K562 (cell line): ENCODE measurements at regions not wholly inside any gene's neighbourhood (a gene's known extent, or its start where the extent isn't known, plus 50 kb on each side); places are given as distances from the start of the nearest gene placed in this dataset.

Experiments
- EP300 ChIP-seq: IDR thresholded peaks from 2 replicates; pipeline ENCODE4 v1.6.1; 2012; ENCODE audit warnings: low read length, improper control_type of control experiment
- KDM1A ChIP-seq, 2 experiments: fragments of 450-650 bp; IDR thresholded peaks; 2 replicates each; pipeline ENCODE4 v1.6.1; 2016; ENCODE audit warnings: mild to moderate bottlenecking in 2 of 2
- NBN ChIP-seq: fragments of 450-650 bp; IDR thresholded peaks from 2 replicates; pipeline ENCODE4 v1.6.1; 2016; ENCODE audit warnings: low read depth, mild to moderate bottlenecking
- PRPF4 ChIP-seq: fragments of 200-400 bp; formaldehyde crosslinking; IDR thresholded peaks from one replicate; pipeline ENCODE4 v1.6.1; 2017; ENCODE audit warnings: low read length, low read depth, mild to moderate bottlenecking; ENCODE audit not compliant: insufficient read depth, poor library complexity, severe bottlenecking
- TF ChIP-seq, protein P1 (sequence below): sonication (generic); formaldehyde crosslinking; IDR thresholded peaks from 2 replicates; pipeline ENCODE4 v1.9.0; 2022; ENCODE audit warnings: mild to moderate bottlenecking, missing genetic modification reagents
- TF ChIP-seq, protein P2 (sequence below): sonication (generic); formaldehyde crosslinking; IDR thresholded peaks from 2 replicates; pipeline ENCODE4 v1.8.1; 2022; ENCODE audit warnings: missing genetic modification reagents

DNA sequence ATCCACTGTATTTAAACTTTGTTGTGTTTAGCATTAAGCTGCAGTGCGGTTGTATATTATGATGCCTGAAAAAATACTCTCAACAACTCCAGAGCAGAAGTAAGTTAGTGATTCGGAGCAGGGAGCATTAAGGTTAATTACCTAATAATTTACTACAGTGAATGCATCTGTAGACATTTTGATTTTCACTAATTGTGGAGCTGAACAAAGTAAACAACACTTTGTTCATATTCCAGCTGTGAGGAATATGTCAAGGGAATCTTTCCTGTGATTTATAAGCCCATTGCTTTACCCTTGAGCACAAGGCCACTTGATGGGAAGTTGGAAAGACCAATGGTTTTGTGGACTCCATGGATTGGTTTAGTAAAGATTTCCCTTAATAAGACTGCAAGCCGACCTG lies 77.1 kb downstream of the CBLN4 start:
- TF ChIP-seq, protein P1, sequence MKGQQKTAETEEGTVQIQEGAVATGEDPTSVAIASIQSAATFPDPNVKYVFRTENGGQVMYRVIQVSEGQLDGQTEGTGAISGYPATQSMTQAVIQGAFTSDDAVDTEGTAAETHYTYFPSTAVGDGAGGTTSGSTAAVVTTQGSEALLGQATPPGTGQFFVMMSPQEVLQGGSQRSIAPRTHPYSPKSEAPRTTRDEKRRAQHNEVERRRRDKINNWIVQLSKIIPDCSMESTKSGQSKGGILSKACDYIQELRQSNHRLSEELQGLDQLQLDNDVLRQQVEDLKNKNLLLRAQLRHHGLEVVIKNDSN (CRISPR knock-in tag), result no peak
- no peak for TF ChIP-seq EP300
- TF ChIP-seq NBN, result no peak
- TF ChIP-seq, protein P2, sequence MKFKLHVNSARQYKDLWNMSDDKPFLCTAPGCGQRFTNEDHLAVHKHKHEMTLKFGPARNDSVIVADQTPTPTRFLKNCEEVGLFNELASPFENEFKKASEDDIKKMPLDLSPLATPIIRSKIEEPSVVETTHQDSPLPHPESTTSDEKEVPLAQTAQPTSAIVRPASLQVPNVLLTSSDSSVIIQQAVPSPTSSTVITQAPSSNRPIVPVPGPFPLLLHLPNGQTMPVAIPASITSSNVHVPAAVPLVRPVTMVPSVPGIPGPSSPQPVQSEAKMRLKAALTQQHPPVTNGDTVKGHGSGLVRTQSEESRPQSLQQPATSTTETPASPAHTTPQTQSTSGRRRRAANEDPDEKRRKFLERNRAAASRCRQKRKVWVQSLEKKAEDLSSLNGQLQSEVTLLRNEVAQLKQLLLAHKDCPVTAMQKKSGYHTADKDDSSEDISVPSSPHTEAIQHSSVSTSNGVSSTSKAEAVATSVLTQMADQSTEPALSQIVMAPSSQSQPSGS (CRISPR knock-in tag), result no peak
- TF ChIP-seq PRPF4, result no peak
- TF ChIP-seq KDM1A (IDR thresholded peaks at IDR 0.05), result no peak
